ENCODE measurements at regions not wholly inside any gene's neighbourhood (a gene's known extent, or its start where the extent isn't known, plus 50 kb on each side); places are given as distances from the start of the nearest gene placed in this dataset.
"Not testable (repeated sequence)": the region's sequence is repeated elsewhere in the genome, so short reads cannot be mapped to it uniquely, and the experiment has no call there.

DNA sequence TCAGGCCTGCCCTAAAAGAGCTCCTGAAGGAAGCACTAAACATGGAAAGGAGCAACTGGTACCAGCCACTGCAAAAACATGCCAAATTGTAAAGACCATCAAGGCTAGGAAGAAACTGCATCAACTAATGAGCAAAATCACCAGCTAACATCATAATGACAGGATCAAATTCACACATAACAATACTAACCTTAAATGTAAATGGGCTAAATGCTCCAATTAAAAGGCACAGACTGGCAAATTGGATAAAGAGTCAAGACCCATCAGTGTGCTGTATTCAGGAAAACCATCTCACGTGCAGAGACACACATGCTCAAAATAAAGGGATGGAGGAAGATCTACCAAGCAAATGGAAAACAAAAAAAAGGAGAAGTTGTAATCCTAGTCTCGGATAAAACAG is 50.6 kb upstream of the IGSF10 start:
- not testable (repeated sequence) for TF ChIP-seq POLR2A (IDR thresholded peaks at IDR 0.05; ENCODE audit: control extremely low read depth in 1 of 2, low read depth in 2 of 2, low read length in 2 of 2); POLR2AphosphoS5 (IDR thresholded peaks at IDR 0.05; ENCODE audit: low read depth, low read length); KDM1A (IDR thresholded peaks at IDR 0.05; ENCODE audit: borderline replicate concordance, low read length); CTCF (IDR thresholded peaks at IDR 0.05; ENCODE audit: control extremely low read depth in 1 of 3, insufficient read depth in 1 of 3, low read depth in 1 of 3, low read length in 3 of 3)
- TF ChIP-seq, protein P1, sequence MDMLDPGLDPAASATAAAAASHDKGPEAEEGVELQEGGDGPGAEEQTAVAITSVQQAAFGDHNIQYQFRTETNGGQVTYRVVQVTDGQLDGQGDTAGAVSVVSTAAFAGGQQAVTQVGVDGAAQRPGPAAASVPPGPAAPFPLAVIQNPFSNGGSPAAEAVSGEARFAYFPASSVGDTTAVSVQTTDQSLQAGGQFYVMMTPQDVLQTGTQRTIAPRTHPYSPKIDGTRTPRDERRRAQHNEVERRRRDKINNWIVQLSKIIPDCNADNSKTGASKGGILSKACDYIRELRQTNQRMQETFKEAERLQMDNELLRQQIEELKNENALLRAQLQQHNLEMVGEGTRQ (IDR thresholded peaks at IDR 0.05; ENCODE audit: low read length): not testable (repeated sequence)
